ENCODE measurements at regions not wholly inside any gene's neighbourhood (a gene's known extent, or its start where the extent isn't known, plus 50 kb on each side); places are given as distances from the start of the nearest gene placed in this dataset.
"Not testable (repeated sequence)": the region's sequence is repeated elsewhere in the genome, so short reads cannot be mapped to it uniquely, and the experiment has no call there.

- TF ChIP-seq POLR2AphosphoS5, CTCF (IDR thresholded peaks at IDR 0.05): not testable (repeated sequence)
Observed at GRCh38 chr3:28627843-28628242, 279.2 kb upstream of the AZI2 start.
